ENCODE measurements at regions not wholly inside any gene's neighbourhood (a gene's known extent, or its start where the extent isn't known, plus 50 kb on each side); places are given as distances from the start of the nearest gene placed in this dataset.
"Not testable (repeated sequence)": the region's sequence is repeated elsewhere in the genome, so short reads cannot be mapped to it uniquely, and the experiment has no call there.

DNA sequence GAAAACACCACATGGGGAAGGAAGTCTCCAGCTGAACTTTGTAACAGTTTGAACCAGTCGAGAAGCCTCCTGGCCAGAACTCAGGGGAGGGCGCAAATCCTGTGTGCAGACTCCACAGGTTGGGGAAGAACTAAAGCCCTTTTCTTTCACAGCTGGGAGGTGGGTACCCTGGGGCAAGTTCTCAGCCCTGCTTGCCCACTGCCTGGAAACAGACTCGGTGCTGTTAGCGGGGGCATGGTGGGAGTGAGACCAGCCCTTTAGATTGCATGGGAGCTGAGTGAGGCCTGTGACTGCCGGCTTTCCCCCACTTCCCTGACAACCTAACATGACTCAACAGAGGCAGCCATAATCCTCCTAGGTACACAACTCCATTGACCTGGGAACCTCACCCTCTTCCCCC, 223.6 kb upstream of the DLGAP1 start:
- H3K27me3 Mint-ChIP-seq; H3K4me3 Mint-ChIP-seq; H3K27ac Mint-ChIP-seq; H3K36me3 Mint-ChIP-seq (ENCODE audit: insufficient read depth); DNase-seq; H3K4me1 Mint-ChIP-seq (ENCODE audit: low read depth in 2 of 2); ATAC-seq (replicated peaks): not testable (repeated sequence)
- peaks cover 9 to 26% of the 10 kb centered on the region in 2 donors for H3K9me3 Mint-ChIP-seq

GRCh38 chr18:4677006-4677405, 221.9 kb upstream of the DLGAP1 start:
- H3K27ac Mint-ChIP-seq: no peak overlapping the region
- no peak overlapping the region for H3K4me3 Mint-ChIP-seq
- no peaks in the 10 kb centered on the region for H3K4me1 Mint-ChIP-seq (ENCODE audit: low read depth in 2 of 2)
- peaks cover 3% of the 10 kb centered on the region for H3K36me3 Mint-ChIP-seq (ENCODE audit: insufficient read depth)
- no peaks in the 10 kb centered on the region for H3K27me3 Mint-ChIP-seq
- ATAC-seq (replicated peaks): no peak
- no peak for DNase-seq
- H3K9me3 Mint-ChIP-seq: peaks cover 5 to 29% of the 10 kb centered on the region in 2 donors

GRCh38 chr18:4672162-4672561, 217.1 kb upstream of the DLGAP1 start:
- Mint-ChIP-seq H3K36me3 (ENCODE audit: insufficient read depth) (no peaks in the 10 kb centered on the region), H3K27me3 (no peaks in the 10 kb centered on the region), H3K4me1 (ENCODE audit: low read depth in 2 of 2) (no peaks in the 10 kb centered on the region), H3K4me3 (no peak overlapping the region), H3K27ac (no peak overlapping the region), H3K9me3 (peaks cover 13 to 23% of the 10 kb centered on the region in 2 donors)
- no peak for DNase-seq
- ATAC-seq (replicated peaks): no peak

DNA sequence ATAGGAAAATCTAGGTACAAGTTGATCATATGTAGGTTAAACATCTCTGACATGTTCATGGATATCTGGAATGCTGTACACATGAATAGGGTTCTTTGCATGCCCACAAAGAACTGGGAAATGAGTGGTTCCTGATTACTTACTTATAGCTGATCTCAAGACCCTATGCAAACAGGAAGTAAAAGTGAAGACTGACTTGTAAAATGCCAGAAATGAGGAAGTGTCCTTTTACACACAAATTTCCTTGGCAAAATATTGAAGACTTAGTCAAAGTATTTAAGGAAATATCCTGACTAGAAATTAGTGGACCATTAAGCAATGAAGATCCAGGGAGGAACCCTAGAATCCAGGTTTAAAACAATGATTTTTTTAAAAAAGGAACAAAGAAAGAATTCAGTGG, 203.7 kb upstream of the DLGAP1 start:
- Mint-ChIP-seq H3K4me3 (no peak overlapping the region), H3K9me3 (peaks cover 3 to 8% of the 10 kb centered on the region in 2 donors), H3K36me3 (ENCODE audit: insufficient read depth) (no peaks in the 10 kb centered on the region), H3K4me1 (ENCODE audit: low read depth in 2 of 2) (no peaks in the 10 kb centered on the region), H3K27ac (no peak overlapping the region), H3K27me3 (no peaks in the 10 kb centered on the region)
- ATAC-seq (replicated peaks): no peak
- DNase-seq: no peak

DNA sequence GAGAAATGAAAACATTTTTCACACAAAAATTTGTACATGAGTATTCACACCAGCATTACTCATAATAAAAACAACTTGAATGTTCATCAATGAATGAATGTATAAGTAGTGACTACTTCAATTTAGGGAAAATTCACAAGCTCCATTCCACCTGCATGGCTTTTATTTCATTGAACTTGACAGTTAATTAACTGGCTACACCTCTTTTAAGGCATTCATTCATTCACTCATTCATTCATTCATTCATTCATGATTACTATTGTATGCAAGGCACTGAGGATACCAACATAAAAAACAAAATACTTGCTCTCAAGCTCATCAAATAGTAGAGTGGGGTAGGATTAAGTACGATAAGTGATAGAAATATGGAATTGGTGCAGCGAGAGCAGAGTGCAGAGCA, 198.3 kb upstream of the DLGAP1 start:
- H3K4me3 Mint-ChIP-seq: no peak overlapping the region

DNA sequence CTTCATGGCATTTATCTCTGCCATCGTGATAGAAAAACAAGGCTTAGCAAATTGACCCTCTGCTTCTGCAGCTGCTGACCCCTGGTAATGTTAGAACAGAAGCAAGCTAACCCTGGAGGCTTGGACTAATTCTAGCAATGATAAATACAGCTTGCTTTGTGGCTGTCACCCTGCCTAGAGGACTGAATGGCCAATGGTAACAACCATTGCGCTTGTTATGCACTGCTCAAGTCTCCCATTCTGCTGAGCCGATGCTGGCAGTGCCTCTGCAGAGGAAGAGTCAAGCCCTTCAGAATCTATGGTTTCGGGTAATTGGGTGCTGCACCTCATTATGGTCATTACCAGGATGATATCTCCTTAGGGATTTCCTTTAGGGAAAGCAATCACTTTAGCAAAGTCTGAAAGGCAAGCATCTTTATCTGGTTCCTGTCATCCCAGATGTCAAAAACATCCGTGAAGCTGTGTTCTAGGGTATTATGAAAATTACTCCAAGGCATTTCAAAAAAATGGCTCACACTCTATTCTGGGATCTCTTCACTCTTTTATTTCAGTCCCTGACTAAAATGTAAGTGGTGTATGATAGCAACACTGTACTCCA, 186.8 kb upstream of the DLGAP1 start:
- ATAC-seq (replicated peaks): no peak
- Mint-ChIP-seq H3K27me3 (no peaks in the 10 kb centered on the region), H3K27ac (no peak overlapping the region), H3K4me3 (no peak overlapping the region), H3K4me1 (ENCODE audit: low read depth in 2 of 2) (no peaks in the 10 kb centered on the region), H3K9me3 (peaks cover 13 to 15% of the 10 kb centered on the region in 2 donors), H3K36me3 (ENCODE audit: insufficient read depth) (no peaks in the 10 kb centered on the region)
- no peak for DNase-seq

More for the DNA sequence above, 198.3 kb upstream of the DLGAP1 start:
- Mint-ChIP-seq H3K27me3 (no peaks in the 10 kb centered on the region), H3K36me3 (ENCODE audit: insufficient read depth) (no peaks in the 10 kb centered on the region), H3K27ac (no peak overlapping the region), H3K4me1 (ENCODE audit: low read depth in 2 of 2) (no peaks in the 10 kb centered on the region), H3K9me3 (peaks cover 12 to 15% of the 10 kb centered on the region in 2 donors)
- ATAC-seq (replicated peaks) (no peak), DNase-seq (no peak)

- ATAC-seq (replicated peaks) (no peak), DNase-seq (no peak)
- no peak overlapping the region for H3K27ac Mint-ChIP-seq
- H3K4me1 Mint-ChIP-seq (ENCODE audit: low read depth in 2 of 2): no peaks in the 10 kb centered on the region
- H3K27me3 Mint-ChIP-seq: no peaks in the 10 kb centered on the region
- no peaks in the 10 kb centered on the region for H3K36me3 Mint-ChIP-seq (ENCODE audit: insufficient read depth)
- peaks cover 9 to 12% of the 10 kb centered on the region in 2 donors for H3K9me3 Mint-ChIP-seq
- H3K4me3 Mint-ChIP-seq: no peak overlapping the region
Measured at GRCh38 chr18:4640349-4641012, 185.4 kb upstream of the DLGAP1 start.

GRCh38 chr18:4639628-4640310, 184.7 kb upstream of the DLGAP1 start:
- no peak overlapping the region for H3K27ac Mint-ChIP-seq
- peaks cover 7 to 16% of the 10 kb centered on the region in 2 donors for H3K9me3 Mint-ChIP-seq
- no peak overlapping the region for H3K4me3 Mint-ChIP-seq
- no peaks in the 10 kb centered on the region for H3K27me3 Mint-ChIP-seq
- ATAC-seq (replicated peaks) (no peak), DNase-seq (no peak)
- no peaks in the 10 kb centered on the region for H3K36me3 Mint-ChIP-seq (ENCODE audit: insufficient read depth)
- H3K4me1 Mint-ChIP-seq (ENCODE audit: low read depth in 2 of 2): no peaks in the 10 kb centered on the region

DNA sequence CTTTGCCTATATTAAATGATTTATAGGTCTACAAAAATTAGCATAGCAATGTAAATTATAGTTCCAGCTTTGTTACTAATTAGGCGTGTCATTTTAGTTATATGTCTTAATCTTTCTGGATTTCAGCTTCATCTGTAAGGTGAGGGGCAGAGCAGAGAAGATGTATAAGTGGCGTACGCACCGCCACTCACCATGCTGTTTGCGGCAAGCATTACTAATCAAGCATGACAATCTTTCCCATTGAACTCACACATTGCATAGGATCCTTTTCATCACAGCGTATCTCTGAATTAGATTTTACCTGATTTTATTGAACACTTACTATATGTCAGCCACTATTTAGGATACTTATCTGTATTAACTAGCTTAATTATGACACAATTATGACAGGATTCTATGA, 183.6 kb upstream of the DLGAP1 start:
- ATAC-seq (replicated peaks): no peak
- Mint-ChIP-seq H3K27ac (no peak overlapping the region), H3K27me3 (no peaks in the 10 kb centered on the region), H3K4me1 (ENCODE audit: low read depth in 2 of 2) (no peaks in the 10 kb centered on the region), H3K4me3 (no peak overlapping the region), H3K36me3 (ENCODE audit: insufficient read depth) (no peaks in the 10 kb centered on the region), H3K9me3 (peaks cover 7 to 16% of the 10 kb centered on the region in 2 donors)
- DNase-seq: no peak

- Mint-ChIP-seq H3K36me3 (ENCODE audit: insufficient read depth) (no peaks in the 10 kb centered on the region), H3K9me3 (peaks cover 8 to 16% of the 10 kb centered on the region in 2 donors), H3K4me3 (no peak overlapping the region), H3K27ac (no peak overlapping the region), H3K4me1 (ENCODE audit: low read depth in 2 of 2) (no peaks in the 10 kb centered on the region), H3K27me3 (no peaks in the 10 kb centered on the region)
- no peak for DNase-seq
- ATAC-seq (replicated peaks): no peak
Measured at GRCh38 chr18:4637876-4638275, 182.8 kb upstream of the DLGAP1 start.

- H3K9me3 Mint-ChIP-seq: peaks cover 14 to 20% of the 10 kb centered on the region in 2 donors
- no peak for ATAC-seq (replicated peaks)
Measured at GRCh38 chr18:4636967-4637366, 181.9 kb upstream of the DLGAP1 start.

DNA sequence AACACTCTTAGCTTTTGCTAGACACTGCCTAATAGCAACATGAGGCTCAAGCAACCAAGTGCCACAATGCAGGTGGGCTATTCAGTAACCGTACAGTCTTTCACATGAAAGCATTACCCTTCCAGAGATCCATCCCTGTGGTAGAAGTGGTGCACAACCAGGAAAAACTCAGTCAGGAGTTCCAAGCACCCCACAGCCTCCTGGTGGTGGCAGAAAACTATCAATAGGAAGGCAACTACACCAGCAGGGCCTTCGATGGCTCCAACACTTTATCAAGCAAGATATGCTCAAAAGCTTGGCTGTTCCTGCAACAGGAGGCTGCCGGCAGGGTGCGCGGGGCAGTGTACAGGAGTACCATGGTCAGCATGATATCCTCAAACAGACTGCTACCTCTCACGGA, 176.1 kb upstream of the DLGAP1 start:
- Mint-ChIP-seq H3K4me3 (no peak overlapping the region), H3K36me3 (ENCODE audit: insufficient read depth) (no peaks in the 10 kb centered on the region), H3K4me1 (ENCODE audit: low read depth in 2 of 2) (no peaks in the 10 kb centered on the region), H3K9me3 (peaks cover 7 to 19% of the 10 kb centered on the region in 2 donors), H3K27ac (no peak overlapping the region), H3K27me3 (no peaks in the 10 kb centered on the region)
- DNase-seq (no peak), ATAC-seq (replicated peaks) (no peak)

More at GRCh38 chr18:4636967-4637366, 181.9 kb upstream of the DLGAP1 start:
- Mint-ChIP-seq H3K36me3 (ENCODE audit: insufficient read depth) (no peaks in the 10 kb centered on the region), H3K27me3 (no peaks in the 10 kb centered on the region), H3K4me3 (no peak overlapping the region), H3K27ac (no peak overlapping the region), H3K4me1 (ENCODE audit: low read depth in 2 of 2) (no peaks in the 10 kb centered on the region)
- DNase-seq: no peak

- Mint-ChIP-seq H3K36me3 (ENCODE audit: insufficient read depth) (no peaks in the 10 kb centered on the region), H3K4me3 (no peak overlapping the region), H3K9me3 (peaks cover 5 to 12% of the 10 kb centered on the region in 2 donors), H3K4me1 (ENCODE audit: low read depth in 2 of 2) (no peaks in the 10 kb centered on the region), H3K27ac (no peak overlapping the region), H3K27me3 (no peaks in the 10 kb centered on the region)
- no peak for DNase-seq
- no peak for ATAC-seq (replicated peaks)
Measured at GRCh38 chr18:4605212-4605611, 150.1 kb upstream of the DLGAP1 start.

DNA sequence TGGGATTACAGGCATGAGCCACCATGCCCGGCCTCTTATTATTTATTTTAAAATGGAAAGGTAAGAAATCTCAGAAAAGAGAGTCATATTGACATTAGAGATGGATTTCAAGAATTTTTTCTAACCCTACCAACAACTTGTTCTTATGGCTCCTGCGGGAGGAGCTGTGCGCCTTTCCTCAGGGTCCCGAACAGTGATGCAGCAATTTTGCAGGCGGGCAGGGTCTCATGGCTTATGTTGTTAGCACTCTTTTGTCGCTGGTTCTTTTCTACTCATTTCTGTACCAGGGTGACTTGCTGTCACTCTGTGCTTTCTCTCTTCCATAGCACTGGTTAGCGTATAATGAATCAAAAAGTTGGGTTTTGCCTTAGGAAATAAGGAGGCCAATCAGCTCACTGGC, 148.8 kb upstream of the DLGAP1 start:
- Mint-ChIP-seq H3K4me3 (no peak overlapping the region), H3K9me3 (peaks cover 5 to 12% of the 10 kb centered on the region in 2 donors), H3K27ac (no peak overlapping the region), H3K4me1 (ENCODE audit: low read depth in 2 of 2) (no peaks in the 10 kb centered on the region), H3K36me3 (ENCODE audit: insufficient read depth) (no peaks in the 10 kb centered on the region), H3K27me3 (no peaks in the 10 kb centered on the region)
- ATAC-seq (replicated peaks) (no peak), DNase-seq (no peak)
